ENCODE measurements at regions not wholly inside any gene's neighbourhood (a gene's known extent, or its start where the extent isn't known, plus 50 kb on each side); places are given as distances from the start of the nearest gene placed in this dataset.

GRCh38 chr13:89959074-89959473, 1388.4 kb upstream of the MIR17HG start:
- TF ChIP-seq, protein P1, sequence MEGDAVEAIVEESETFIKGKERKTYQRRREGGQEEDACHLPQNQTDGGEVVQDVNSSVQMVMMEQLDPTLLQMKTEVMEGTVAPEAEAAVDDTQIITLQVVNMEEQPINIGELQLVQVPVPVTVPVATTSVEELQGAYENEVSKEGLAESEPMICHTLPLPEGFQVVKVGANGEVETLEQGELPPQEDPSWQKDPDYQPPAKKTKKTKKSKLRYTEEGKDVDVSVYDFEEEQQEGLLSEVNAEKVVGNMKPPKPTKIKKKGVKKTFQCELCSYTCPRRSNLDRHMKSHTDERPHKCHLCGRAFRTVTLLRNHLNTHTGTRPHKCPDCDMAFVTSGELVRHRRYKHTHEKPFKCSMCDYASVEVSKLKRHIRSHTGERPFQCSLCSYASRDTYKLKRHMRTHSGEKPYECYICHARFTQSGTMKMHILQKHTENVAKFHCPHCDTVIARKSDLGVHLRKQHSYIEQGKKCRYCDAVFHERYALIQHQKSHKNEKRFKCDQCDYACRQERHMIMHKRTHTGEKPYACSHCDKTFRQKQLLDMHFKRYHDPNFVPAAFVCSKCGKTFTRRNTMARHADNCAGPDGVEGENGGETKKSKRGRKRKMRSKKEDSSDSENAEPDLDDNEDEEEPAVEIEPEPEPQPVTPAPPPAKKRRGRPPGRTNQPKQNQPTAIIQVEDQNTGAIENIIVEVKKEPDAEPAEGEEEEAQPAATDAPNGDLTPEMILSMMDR (IDR thresholded peaks at IDR 0.05; ENCODE audit: extremely low read depth, low read depth, low read length), result no peak
- no peak overlapping the region for H3K27ac ChIP-seq (ENCODE audit: low read depth, low read length)
- no peak for DNase-seq (ENCODE audit: insufficient read length, low spot score, missing footprints)
- peaks cover 2% of the 10 kb centered on the region for H3K9me3 ChIP-seq (ENCODE audit: low read depth, low read length)
- no peaks in the 10 kb centered on the region for H3K79me2 ChIP-seq (ENCODE audit: insufficient read depth, low read length)
- H4K20me1 ChIP-seq (ENCODE audit: insufficient read depth, low read length), result no peaks in the 10 kb centered on the region
- H3K4me2 ChIP-seq (ENCODE audit: insufficient read depth, low read length), result no peak overlapping the region
- H3K36me3 ChIP-seq (ENCODE audit: insufficient read depth, low read length), result no peaks in the 10 kb centered on the region
- H3K27me3 ChIP-seq (ENCODE audit: insufficient read depth, low read length), result no peaks in the 10 kb centered on the region
- no peaks in the 10 kb centered on the region for H3K4me1 ChIP-seq (ENCODE audit: insufficient read depth, low read length)
- H3K4me3 ChIP-seq (ENCODE audit: insufficient read depth, low read length), result no peak overlapping the region
- H2AFZ ChIP-seq (ENCODE audit: low read length), result no peak overlapping the region

- no peak overlapping the region for H3K4me3 ChIP-seq (ENCODE audit: insufficient read depth, low read length)
- no peaks in the 10 kb centered on the region for H3K79me2 ChIP-seq (ENCODE audit: insufficient read depth, low read length)
- DNase-seq (ENCODE audit: insufficient read length, low spot score, missing footprints), result no peak
- no peaks in the 10 kb centered on the region for H3K4me1 ChIP-seq (ENCODE audit: insufficient read depth, low read length)
- H3K9me3 ChIP-seq (ENCODE audit: low read depth, low read length), result peaks cover 2% of the 10 kb centered on the region
- TF ChIP-seq, protein P1 (IDR thresholded peaks at IDR 0.05; ENCODE audit: extremely low read depth, low read depth, low read length), result no peak
- no peaks in the 10 kb centered on the region for H3K36me3 ChIP-seq (ENCODE audit: insufficient read depth, low read length)
- H3K27ac ChIP-seq (ENCODE audit: low read depth, low read length), result no peak overlapping the region
- no peak overlapping the region for H3K4me2 ChIP-seq (ENCODE audit: insufficient read depth, low read length)
- H2AFZ ChIP-seq (ENCODE audit: low read length), result no peak overlapping the region
- no peaks in the 10 kb centered on the region for H4K20me1 ChIP-seq (ENCODE audit: insufficient read depth, low read length)
- H3K27me3 ChIP-seq (ENCODE audit: insufficient read depth, low read length), result no peaks in the 10 kb centered on the region
Observed at GRCh38 chr13:89965252-89965651, 1382.2 kb upstream of the MIR17HG start.

- TF ChIP-seq, protein P1 (IDR thresholded peaks at IDR 0.05; ENCODE audit: extremely low read depth, low read depth, low read length), result no peak
- no peaks in the 10 kb centered on the region for H3K36me3 ChIP-seq (ENCODE audit: insufficient read depth, low read length)
- no peak overlapping the region for H3K4me2 ChIP-seq (ENCODE audit: insufficient read depth, low read length)
- H3K79me2 ChIP-seq (ENCODE audit: insufficient read depth, low read length), result no peaks in the 10 kb centered on the region
- no peak overlapping the region for H3K27ac ChIP-seq (ENCODE audit: low read depth, low read length)
- H3K4me3 ChIP-seq (ENCODE audit: insufficient read depth, low read length), result no peak overlapping the region
- H3K27me3 ChIP-seq (ENCODE audit: insufficient read depth, low read length), result no peaks in the 10 kb centered on the region
- H4K20me1 ChIP-seq (ENCODE audit: insufficient read depth, low read length), result no peaks in the 10 kb centered on the region
- peaks cover 2% of the 10 kb centered on the region for H3K9me3 ChIP-seq (ENCODE audit: low read depth, low read length)
- H3K4me1 ChIP-seq (ENCODE audit: insufficient read depth, low read length), result no peaks in the 10 kb centered on the region
- DNase-seq (ENCODE audit: insufficient read length, low spot score, missing footprints), result no peak
- no peak overlapping the region for H2AFZ ChIP-seq (ENCODE audit: low read length)
Observed at GRCh38 chr13:89966524-89966923, 1381.0 kb upstream of the MIR17HG start.

DNA sequence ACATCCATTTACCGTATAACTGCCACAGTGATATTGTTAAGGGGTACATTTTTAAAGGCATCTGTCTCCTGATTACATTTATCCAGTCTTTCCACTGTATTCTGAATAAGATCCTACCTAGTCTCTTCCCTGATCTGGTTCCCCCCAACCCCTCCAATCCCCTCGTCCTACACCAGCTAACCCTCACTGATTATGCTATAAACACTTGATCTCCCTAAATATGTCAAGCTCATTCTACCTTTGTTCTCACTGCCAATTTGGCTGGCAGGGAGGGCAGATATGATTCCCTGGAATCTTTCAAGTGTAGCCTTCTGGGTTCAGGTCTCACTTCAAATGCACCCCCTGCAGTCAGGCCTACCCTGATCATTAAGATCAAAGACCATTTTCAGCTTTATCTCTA, 1379.8 kb upstream of the MIR17HG start:
- Histone ChIP-seq H3K27me3 (ENCODE audit: insufficient read depth, low read length) (no peaks in the 10 kb centered on the region), H3K4me2 (ENCODE audit: insufficient read depth, low read length) (no peak overlapping the region), H2AFZ (ENCODE audit: low read length) (no peak overlapping the region), H3K4me1 (ENCODE audit: insufficient read depth, low read length) (no peaks in the 10 kb centered on the region), H3K36me3 (ENCODE audit: insufficient read depth, low read length) (no peaks in the 10 kb centered on the region), H4K20me1 (ENCODE audit: insufficient read depth, low read length) (no peaks in the 10 kb centered on the region), H3K9me3 (ENCODE audit: low read depth, low read length) (peaks cover 2% of the 10 kb centered on the region), H3K27ac (ENCODE audit: low read depth, low read length) (no peak overlapping the region), H3K79me2 (ENCODE audit: insufficient read depth, low read length) (no peaks in the 10 kb centered on the region), H3K4me3 (ENCODE audit: insufficient read depth, low read length) (no peak overlapping the region)
- TF ChIP-seq, protein P1 (IDR thresholded peaks at IDR 0.05; ENCODE audit: extremely low read depth, low read depth, low read length), result no peak
- no peak for DNase-seq (ENCODE audit: insufficient read length, low spot score, missing footprints)

All from osteoblast (primary cell).